ENCODE measurements at regions not wholly inside any gene's neighbourhood (a gene's known extent, or its start where the extent isn't known, plus 50 kb on each side); places are given as distances from the start of the nearest gene placed in this dataset.

DNA sequence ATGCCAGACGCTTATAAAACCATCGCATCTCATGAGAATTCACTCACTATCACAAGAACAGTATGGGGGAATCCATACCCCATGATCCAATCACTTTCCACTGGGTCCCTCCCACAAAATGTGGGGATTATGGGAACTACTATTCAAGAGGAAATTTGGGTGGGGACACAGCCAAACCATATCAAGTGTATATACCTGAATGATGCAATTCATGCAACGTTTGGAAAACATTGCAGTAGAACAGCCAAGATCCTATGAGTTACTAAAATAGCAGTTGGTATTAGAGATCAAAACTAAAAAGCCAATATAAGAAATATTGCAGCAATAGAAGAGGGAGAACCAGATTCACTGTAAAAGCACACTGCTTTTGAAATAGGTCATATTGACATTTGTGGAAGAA lies 1543.9 kb upstream of the B3GALT2 start:
- Histone ChIP-seq H3K27me3 (no peaks in the 10 kb centered on the region), H3K9me3 (no peaks in the 10 kb centered on the region), H3K27ac (no peak overlapping the region), H3K4me3 (no peak overlapping the region), H3K4me1 (no peaks in the 10 kb centered on the region), H3K36me3 (no peaks in the 10 kb centered on the region)
- TF ChIP-seq POLR2A (IDR thresholded peaks at IDR 0.05) = no peak
- TF ChIP-seq, protein P1, sequence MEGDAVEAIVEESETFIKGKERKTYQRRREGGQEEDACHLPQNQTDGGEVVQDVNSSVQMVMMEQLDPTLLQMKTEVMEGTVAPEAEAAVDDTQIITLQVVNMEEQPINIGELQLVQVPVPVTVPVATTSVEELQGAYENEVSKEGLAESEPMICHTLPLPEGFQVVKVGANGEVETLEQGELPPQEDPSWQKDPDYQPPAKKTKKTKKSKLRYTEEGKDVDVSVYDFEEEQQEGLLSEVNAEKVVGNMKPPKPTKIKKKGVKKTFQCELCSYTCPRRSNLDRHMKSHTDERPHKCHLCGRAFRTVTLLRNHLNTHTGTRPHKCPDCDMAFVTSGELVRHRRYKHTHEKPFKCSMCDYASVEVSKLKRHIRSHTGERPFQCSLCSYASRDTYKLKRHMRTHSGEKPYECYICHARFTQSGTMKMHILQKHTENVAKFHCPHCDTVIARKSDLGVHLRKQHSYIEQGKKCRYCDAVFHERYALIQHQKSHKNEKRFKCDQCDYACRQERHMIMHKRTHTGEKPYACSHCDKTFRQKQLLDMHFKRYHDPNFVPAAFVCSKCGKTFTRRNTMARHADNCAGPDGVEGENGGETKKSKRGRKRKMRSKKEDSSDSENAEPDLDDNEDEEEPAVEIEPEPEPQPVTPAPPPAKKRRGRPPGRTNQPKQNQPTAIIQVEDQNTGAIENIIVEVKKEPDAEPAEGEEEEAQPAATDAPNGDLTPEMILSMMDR (IDR thresholded peaks at IDR 0.05) = no peak
- WGBS, 4 donors = 49 to 59% (median 54%) methylated on average over 3 of the region's 3 CpGs
- intact Hi-C loops (cut with DNase I) = no loop called here
- DNase-seq (no peak), ATAC-seq (no peak)

DNA sequence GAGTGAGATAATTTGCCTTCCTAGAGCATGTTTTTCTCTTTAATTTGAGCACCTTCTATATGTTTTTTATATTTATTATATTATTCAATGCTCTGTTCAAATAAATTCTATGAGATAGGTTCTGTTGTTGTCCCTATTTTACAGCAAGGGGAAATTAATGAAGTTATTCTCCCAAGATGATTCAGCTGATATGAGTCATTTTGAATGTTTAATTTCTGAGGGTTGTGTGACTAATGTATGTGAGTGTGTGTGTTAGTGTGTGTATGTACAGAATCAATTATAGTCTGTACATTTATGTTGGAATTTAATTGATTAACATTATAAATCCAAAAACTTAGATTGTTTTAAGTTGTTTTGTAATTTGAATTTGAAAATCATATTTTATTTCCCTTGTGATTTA lies 1536.7 kb upstream of the B3GALT2 start:
- no peak for ATAC-seq
- intact Hi-C loops (cut with DNase I) = no loop called here

DNA sequence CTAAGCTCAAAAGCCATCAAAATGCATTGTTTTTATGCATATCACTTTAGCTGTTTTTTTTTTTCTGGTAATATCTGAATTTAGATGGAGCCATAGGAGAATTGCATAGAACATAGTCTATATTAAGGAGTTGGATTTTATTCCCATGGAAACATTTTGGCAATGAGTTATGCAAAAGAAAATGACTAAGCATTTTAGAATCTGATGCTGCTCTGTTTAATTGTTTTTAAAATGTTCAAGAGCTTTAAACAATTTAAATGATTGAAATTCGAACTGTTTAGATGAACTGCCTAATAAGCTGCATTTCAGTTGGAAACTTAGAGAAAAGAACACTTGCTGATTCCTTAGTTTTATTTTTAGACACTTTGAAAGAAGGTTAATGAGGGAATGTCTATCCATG lies 1531.5 kb upstream of the B3GALT2 start:
- Histone ChIP-seq H3K9me3 (peaks cover 0 to 12% (median 0%) of the 10 kb centered on the region in 12 donors), H3K4me3 (no peak overlapping the region), H3K36me3 (no peaks in the 10 kb centered on the region), H3K27me3 (no peaks in the 10 kb centered on the region), H3K27ac (no peak overlapping the region), H3K4me1 (peaks cover 0 to 3% (median 0%) of the 10 kb centered on the region in 12 donors)
- WGBS, 4 donors = 56 to 71% (median 68%) methylated on average over 1 of the region's 1 CpG
- DNase-seq = no peak
- no peak for ATAC-seq
- intact Hi-C loops (cut with DNase I) = no loop called here
- TF ChIP-seq POLR2A (IDR thresholded peaks at IDR 0.05) = no peak
- TF ChIP-seq, protein P1 (IDR thresholded peaks at IDR 0.05) = no peak

More for the DNA sequence above, 1536.7 kb upstream of the B3GALT2 start:
- H3K9me3 ChIP-seq = peaks cover 0 to 12% (median 0%) of the 10 kb centered on the region in 12 donors
- TF ChIP-seq, protein P1 (IDR thresholded peaks at IDR 0.05) = no peak
- TF ChIP-seq POLR2A (IDR thresholded peaks at IDR 0.05) = no peak
- H3K4me3 ChIP-seq = no peak overlapping the region
- H3K4me1 ChIP-seq = peaks cover 0 to under 1% (median 0%) of the 10 kb centered on the region in 12 donors
- H3K27ac ChIP-seq = no peak overlapping the region
- DNase-seq = no peak
- H3K36me3 ChIP-seq = no peaks in the 10 kb centered on the region
- H3K27me3 ChIP-seq = no peaks in the 10 kb centered on the region

DNA sequence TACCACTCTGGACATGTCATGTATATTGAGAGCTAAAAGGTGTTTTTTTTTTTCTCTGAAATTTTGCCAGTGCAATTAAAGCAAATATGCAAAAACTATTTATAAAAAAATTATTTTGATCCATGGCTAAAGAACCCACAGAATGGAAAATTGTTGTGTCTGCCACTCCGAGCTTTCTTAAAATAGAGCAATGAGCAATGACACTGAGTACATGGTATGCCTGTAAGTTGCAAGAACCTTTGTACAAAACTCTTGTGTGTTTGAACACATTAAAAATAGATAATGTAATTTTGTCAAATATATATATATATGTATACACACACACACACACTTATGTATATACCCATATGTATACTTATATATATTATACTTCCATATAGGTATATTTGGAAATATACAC lies 1530.9 kb upstream of the B3GALT2 start:
- Histone ChIP-seq H3K36me3 (no peaks in the 10 kb centered on the region), H3K4me1 (peaks cover 0 to 3% (median 0%) of the 10 kb centered on the region in 12 donors), H3K4me3 (no peak overlapping the region), H3K9me3 (peaks cover 0 to 12% (median 0%) of the 10 kb centered on the region in 12 donors), H3K27me3 (no peaks in the 10 kb centered on the region), H3K27ac (no peak overlapping the region)
- no peak for TF ChIP-seq POLR2A (IDR thresholded peaks at IDR 0.05)
- TF ChIP-seq, protein P1 (IDR thresholded peaks at IDR 0.05) = no peak
- peak in 2 of 4 donors; percentile 37 to 74 for ATAC-seq
- 33 to 56% (median 45%) methylated on average over 1 of the region's 1 CpG for WGBS, 4 donors
- no peak for DNase-seq
- intact Hi-C loops (cut with DNase I) = no loop called here

Measured in heart left ventricle (tissue), 16 donors.